Psoas muscle (tissue), 7 donors: ENCODE measurements at regions not wholly inside any gene's neighbourhood (a gene's known extent, or its start where the extent isn't known, plus 50 kb on each side); places are given as distances from the start of the nearest gene placed in this dataset.

ENCODE experiments used
- ATAC-seq, 4 donors: fragments of 200-7000 bp; cut with Tn5 transposase; one replicate each; pipeline ENCODE4 v1.9.1; 2020; ENCODE audit warnings: moderate library complexity in 3 of 4, mild to moderate bottlenecking in 2 of 4
- DNase-seq, 2 donors: peaks; one replicate each; pipeline ENCODE4 v3.0.0-alpha.2; 2020
- H3K27ac ChIP-seq: fragments of 200-600 bp; one replicate; pipeline ENCODE4 v1.8.0; 2022
- H3K27me3 ChIP-seq, 3 donors: fragments of 200-600 bp in 1 of 3; one replicate each; pipeline versions ENCODE4 v1.6.1 to v1.8.0; 2013 to 2022; ENCODE audit warnings: low read length in 2 of 3, mild to moderate bottlenecking in 2 of 3, moderate library complexity in 1 of 3; ENCODE audit not compliant: insufficient read depth in 3 of 3
- H3K36me3 ChIP-seq, 2 donors: fragments of 200-600 bp in 1 of 2; one replicate each; pipeline versions ENCODE4 v1.6.1 to v1.8.0; 2013 to 2022; ENCODE audit warnings: low read depth in 1 of 2, mild to moderate bottlenecking in 1 of 2, moderate library complexity in 1 of 2; ENCODE audit not compliant: insufficient read depth in 1 of 2
- H3K4me1 ChIP-seq: fragments of 200-600 bp; one replicate; pipeline ENCODE4 v1.8.0; 2022
- H3K4me3 ChIP-seq: fragments of 200-600 bp; one replicate; pipeline ENCODE4 v1.8.0; 2022; ENCODE audit warnings: mild to moderate bottlenecking
- H3K9me3 ChIP-seq: fragments of 200-600 bp; one replicate; pipeline ENCODE4 v1.8.0; 2022
- WGBS, 3 donors: extraction: QIAGEN DNeasy Blood & Tissue Kit; methylation state at CpG; one replicate each; pipeline versions ENCODE4 v1.1.6 to v1.1.7; 2013; 5-methylcytosine and 5-hydroxymethylcytosine counted together
- intact Hi-C, 2 donors: fragments of 100-400 bp; cut with DNase I; formaldehyde crosslinking; loops; one replicate each; pipeline versions ENCODE4 v1.11.0 to v1.14.2; 2022
- TF ChIP-seq, protein P1 (sequence below): fragments of 200-600 bp; IDR thresholded peaks from one replicate; pipeline ENCODE4 v1.8.0; 2022; ENCODE audit warnings: antibody characterized with exemption
- donor health status: healthy with polysubstance abuse.
- donor health status: DM: no; HTN: no; CAD: no; lungs with moderate emphysema.
- donor health status: Bipolar disorder and iron deficiency.
- donor health status: healthy.
- donor health status: DM: yes; HTN: yes; CAD: no.
- donor health status: DM: no; HTN: no; CAD: no.
- donor health status: DM: yes; HTN: yes; CAD: no.

- ATAC-seq (no peak), DNase-seq (no peak)
- intact Hi-C loops = no loop called here
- WGBS, 3 donors = 57 to 70% (median 57%) methylated on average over 5 of the region's 5 CpGs
- Histone ChIP-seq H3K4me1 (no peaks in the 10 kb centered on the region), H3K27ac (no peak overlapping the region), H3K9me3 (no peaks in the 10 kb centered on the region), H3K36me3 (no peaks in the 10 kb centered on the region), H3K4me3 (no peak overlapping the region), H3K27me3 (no peaks in the 10 kb centered on the region)
- TF ChIP-seq, protein P1, sequence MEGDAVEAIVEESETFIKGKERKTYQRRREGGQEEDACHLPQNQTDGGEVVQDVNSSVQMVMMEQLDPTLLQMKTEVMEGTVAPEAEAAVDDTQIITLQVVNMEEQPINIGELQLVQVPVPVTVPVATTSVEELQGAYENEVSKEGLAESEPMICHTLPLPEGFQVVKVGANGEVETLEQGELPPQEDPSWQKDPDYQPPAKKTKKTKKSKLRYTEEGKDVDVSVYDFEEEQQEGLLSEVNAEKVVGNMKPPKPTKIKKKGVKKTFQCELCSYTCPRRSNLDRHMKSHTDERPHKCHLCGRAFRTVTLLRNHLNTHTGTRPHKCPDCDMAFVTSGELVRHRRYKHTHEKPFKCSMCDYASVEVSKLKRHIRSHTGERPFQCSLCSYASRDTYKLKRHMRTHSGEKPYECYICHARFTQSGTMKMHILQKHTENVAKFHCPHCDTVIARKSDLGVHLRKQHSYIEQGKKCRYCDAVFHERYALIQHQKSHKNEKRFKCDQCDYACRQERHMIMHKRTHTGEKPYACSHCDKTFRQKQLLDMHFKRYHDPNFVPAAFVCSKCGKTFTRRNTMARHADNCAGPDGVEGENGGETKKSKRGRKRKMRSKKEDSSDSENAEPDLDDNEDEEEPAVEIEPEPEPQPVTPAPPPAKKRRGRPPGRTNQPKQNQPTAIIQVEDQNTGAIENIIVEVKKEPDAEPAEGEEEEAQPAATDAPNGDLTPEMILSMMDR = no peak
Observed at GRCh38 chr21:15964236-15964855, 234.6 kb downstream of the USP25 start.

- intact Hi-C loops = no loop called here
- WGBS, 3 donors = 82 to 93% (median 89%) methylated on average over 2 of the region's 2 CpGs
- Histone ChIP-seq H3K4me3 (no peak overlapping the region), H3K27ac (no peak overlapping the region), H3K4me1 (no peaks in the 10 kb centered on the region), H3K27me3 (no peaks in the 10 kb centered on the region), H3K9me3 (no peaks in the 10 kb centered on the region), H3K36me3 (no peaks in the 10 kb centered on the region)
- TF ChIP-seq, protein P1 = no peak
- ATAC-seq = no peak
- DNase-seq = no peak
Observed at GRCh38 chr21:15966231-15966630, 236.4 kb downstream of the USP25 start.

- no peak for ATAC-seq
- 78 to 100% (median 83%) methylated on average over 1 of the region's 1 CpG for WGBS, 3 donors
- TF ChIP-seq, protein P1 = no peak
- Histone ChIP-seq H3K27ac (no peak overlapping the region), H3K27me3 (no peaks in the 10 kb centered on the region), H3K36me3 (no peaks in the 10 kb centered on the region), H3K4me1 (no peaks in the 10 kb centered on the region), H3K9me3 (no peaks in the 10 kb centered on the region), H3K4me3 (no peak overlapping the region)
- DNase-seq = no peak
- intact Hi-C loops = no loop called here
Observed at GRCh38 chr21:15966651-15967050, 236.9 kb downstream of the USP25 start.

DNA sequence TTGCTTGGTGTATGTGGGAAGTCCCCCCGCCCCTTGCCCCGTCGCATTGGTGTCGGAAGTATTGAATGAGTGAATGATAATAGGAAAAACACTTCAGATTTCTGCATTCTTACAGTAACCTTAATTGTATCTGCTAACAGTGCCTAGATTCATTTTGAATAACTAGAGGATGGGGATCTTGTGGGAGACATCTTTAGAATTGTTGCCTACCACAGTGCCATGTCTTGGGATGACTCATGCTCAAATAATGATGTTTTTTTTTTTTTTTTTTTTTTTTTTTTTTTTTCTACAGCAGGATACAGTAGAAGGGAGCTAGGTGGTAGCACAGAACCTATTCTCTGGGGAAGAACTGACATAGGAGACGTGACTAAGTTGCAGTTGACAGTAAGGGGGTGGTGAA is 237.9 kb downstream of the USP25 start:
- no peak for DNase-seq
- intact Hi-C loops = no loop called here
- H3K27me3 ChIP-seq = no peaks in the 10 kb centered on the region
- no peak overlapping the region for H3K4me3 ChIP-seq
- H3K4me1 ChIP-seq = no peaks in the 10 kb centered on the region
- H3K9me3 ChIP-seq = no peaks in the 10 kb centered on the region
- no peak overlapping the region for H3K27ac ChIP-seq
- TF ChIP-seq, protein P1 = no peak
- 92 to 94% (median 93%) methylated on average over 5 of the region's 5 CpGs for WGBS, 3 donors
- ATAC-seq = no peak
- no peaks in the 10 kb centered on the region for H3K36me3 ChIP-seq

GRCh38 chr21:15968776-15969310 is 239.1 kb downstream of the USP25 start:
- intact Hi-C loops = no loop called here
- Histone ChIP-seq H3K9me3 (no peaks in the 10 kb centered on the region), H3K4me3 (no peak overlapping the region), H3K27ac (no peak overlapping the region), H3K4me1 (no peaks in the 10 kb centered on the region), H3K36me3 (no peaks in the 10 kb centered on the region), H3K27me3 (no peaks in the 10 kb centered on the region)
- TF ChIP-seq, protein P1 = no peak
- DNase-seq (no peak), ATAC-seq (no peak)
- WGBS, 3 donors = 48 to 73% (median 52%) methylated on average over 1 of the region's 1 CpG
